Pancreas (tissue), 10 donors: ENCODE measurements at regions not wholly inside any gene's neighbourhood (a gene's known extent, or its start where the extent isn't known, plus 50 kb on each side); places are given as distances from the start of the nearest gene placed in this dataset.

Source experiments
- ATAC-seq, 4 donors: fragments of 200-7000 bp; cut with Tn5 transposase; one replicate each; pipeline versions ENCODE4 v1.8.0 to v1.9.1; 2020; ENCODE audit warnings: mild to moderate bottlenecking in 4 of 4, moderate library complexity in 4 of 4
- DNase-seq, 6 donors: peaks; one replicate each; pipeline ENCODE4 v3.0.0-alpha.2; 2020
- FAIRE-seq: peaks from 2 replicates; lab custom pipeline; 2012; peaks lifted over from hg19 to GRCh38; lab: Jason Lieb, UNC
- H3K27ac ChIP-seq, 4 donors: fragments of 200-600 bp; sonication (generic); 1 replicate in 3 of 4; 2 replicates in 1 of 4; pipeline versions ENCODE4 v1.5.0 to v1.8.0; 2020
- H3K27me3 ChIP-seq, 4 donors: fragments of 200-600 bp; one replicate each; pipeline ENCODE4 v1.8.0; 2021
- H3K36me3 ChIP-seq, 3 donors: fragments of 200-600 bp; sonication (generic) in 1 of 3; one replicate each; pipeline versions ENCODE4 v1.5.0 to v1.8.0; 2020 to 2021
- H3K4me1 ChIP-seq, 3 donors: fragments of 200-600 bp; one replicate each; pipeline ENCODE4 v1.8.0; 2021
- H3K4me3 ChIP-seq, 4 donors: fragments of 200-600 bp; sonication (generic) in 2 of 4; one replicate each; pipeline versions ENCODE4 v1.5.0 to v1.8.0; 2020 to 2021
- H3K9me3 ChIP-seq, 4 donors: fragments of 200-600 bp; one replicate each; pipeline ENCODE4 v1.8.0; 2021
- CTCF ChIP-seq, 4 donors: fragments of 200-600 bp; sonication (generic) in 3 of 4; IDR thresholded peaks; one replicate each; pipeline versions ENCODE4 v1.5.0 to v1.8.0; 2021; ENCODE audit warnings: antibody characterized with exemption in 4 of 4
- WGBS, 2 donors: extraction: QIAGEN DNeasy Blood & Tissue Kit; methylation state at CpG; one replicate each; pipeline ENCODE4 v1.1.7; 2013; 5-methylcytosine and 5-hydroxymethylcytosine counted together
- intact Hi-C, 3 donors: fragments of 100-400 bp; cut with DNase I; formaldehyde crosslinking; loops; one replicate each; pipeline versions ENCODE4 v1.11.1 to v1.14.2; 2022
- donor health status: healthy with polysubstance abuse.
- donor health status: DM: no; HTN: no; CAD: no; lungs with moderate emphysema.
- donor health status: DM: no; HTN: no; CAD: no.
- donor health status: control.
- donor health status: control.
- donor health status: Bipolar disorder and iron deficiency.
- donor health status: DM: yes; HTN: yes; CAD: no.
- donor health status: DM: no; HTN: no; CAD: no.
- donor health status: DM: no; HTN: no; CAD: no.
- donor health status: DM: yes; HTN: yes; CAD: no.

- intact Hi-C loops, result no loop called here
- ATAC-seq (no peak), DNase-seq (no peak), FAIRE-seq (no peak)
- Histone ChIP-seq H3K9me3 (no peaks in the 10 kb centered on the region), H3K36me3 (no peaks in the 10 kb centered on the region), H3K27me3 (no peaks in the 10 kb centered on the region), H3K4me1 (no peaks in the 10 kb centered on the region), H3K27ac (no peak overlapping the region), H3K4me3 (no peak overlapping the region)
- TF ChIP-seq CTCF (IDR thresholded peaks at IDR 0.05), result no peak
Observed at GRCh38 chr9:31637861-31638260, 746.6 kb upstream of the ACO1 start.

DNA sequence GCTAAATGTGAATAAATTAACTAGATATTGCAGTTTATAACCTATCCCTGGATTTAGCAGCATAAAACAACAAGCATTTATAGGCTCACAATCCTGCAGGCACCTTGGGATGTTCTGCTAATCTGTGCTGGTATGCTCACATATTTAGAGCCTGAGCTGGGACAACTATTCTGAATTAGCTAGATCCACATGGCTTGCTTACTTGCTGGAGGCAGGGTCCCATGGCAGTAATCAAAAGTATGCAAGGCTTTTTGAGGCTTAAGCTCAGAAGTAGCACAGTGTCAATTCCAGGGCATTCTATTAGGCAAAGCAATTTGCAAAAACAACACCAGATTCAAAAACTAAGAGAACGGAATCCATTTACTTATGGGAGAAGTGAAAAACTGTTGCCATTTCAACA lies 745.0 kb upstream of the ACO1 start:
- WGBS, 2 donors, result 69 to 77% methylated on average over 1 of the region's 1 CpG
- no peak overlapping the region for H3K27ac ChIP-seq
- no peaks in the 10 kb centered on the region for H3K4me1 ChIP-seq
- H3K9me3 ChIP-seq, result no peaks in the 10 kb centered on the region
- H3K36me3 ChIP-seq, result no peaks in the 10 kb centered on the region
- DNase-seq, result no peak
- no peak for FAIRE-seq
- intact Hi-C loops, result no loop called here
- H3K4me3 ChIP-seq, result no peak overlapping the region
- H3K27me3 ChIP-seq, result no peaks in the 10 kb centered on the region
- ATAC-seq, result no peak
- TF ChIP-seq CTCF (IDR thresholded peaks at IDR 0.05), result no peak

DNA sequence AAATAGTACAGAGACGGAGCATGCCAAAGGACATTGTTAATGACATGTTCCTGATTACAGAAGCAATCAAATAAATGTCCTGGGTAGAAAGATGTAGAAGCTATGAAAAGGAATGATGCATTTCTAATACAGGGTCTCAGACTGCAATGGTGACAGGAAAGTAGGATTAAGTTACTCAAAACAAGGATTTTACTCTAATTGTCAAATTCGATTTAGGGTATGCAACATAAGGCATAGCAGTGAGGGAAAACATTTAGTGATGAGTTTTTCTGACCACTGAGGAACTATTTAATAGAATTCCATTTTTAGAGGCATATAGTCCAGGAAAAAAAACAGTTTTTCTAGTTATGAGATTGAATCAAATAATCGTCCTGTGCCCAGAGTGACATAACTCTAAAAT lies 715.1 kb upstream of the ACO1 start:
- Histone ChIP-seq H3K27ac (no peak overlapping the region), H3K36me3 (no peaks in the 10 kb centered on the region), H3K4me1 (no peaks in the 10 kb centered on the region), H3K9me3 (no peaks in the 10 kb centered on the region), H3K27me3 (no peaks in the 10 kb centered on the region), H3K4me3 (no peak overlapping the region)
- WGBS, 2 donors, result 37 to 47% methylated on average over 3 of the region's 3 CpGs
- TF ChIP-seq CTCF (IDR thresholded peaks at IDR 0.05), result no peak
- DNase-seq (no peak), FAIRE-seq (no peak), ATAC-seq (no peak)
- intact Hi-C loops, result no loop called here

DNA sequence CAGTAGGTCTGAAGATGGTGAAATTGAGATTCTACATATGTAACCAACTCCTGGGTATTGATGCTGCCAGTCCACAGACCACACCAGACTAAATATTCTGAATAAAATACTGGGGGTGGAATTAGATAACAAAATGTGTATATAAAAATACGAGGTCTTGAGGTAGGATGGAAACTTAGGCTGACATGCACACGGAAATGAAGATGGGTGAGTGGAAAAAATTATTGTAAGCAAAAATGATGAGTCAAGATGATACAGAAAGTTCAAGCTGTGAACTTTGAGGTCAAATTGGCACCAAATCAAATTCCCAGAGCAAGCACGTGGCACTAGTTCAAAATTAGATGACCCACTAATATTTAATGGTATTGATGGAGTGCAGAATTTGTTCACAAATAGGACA lies 713.4 kb upstream of the ACO1 start:
- Histone ChIP-seq H3K36me3 (no peaks in the 10 kb centered on the region), H3K9me3 (no peaks in the 10 kb centered on the region), H3K4me1 (no peaks in the 10 kb centered on the region), H3K4me3 (no peak overlapping the region), H3K27ac (no peak overlapping the region), H3K27me3 (no peaks in the 10 kb centered on the region)
- no peak for TF ChIP-seq CTCF (IDR thresholded peaks at IDR 0.05)
- DNase-seq (no peak), ATAC-seq (no peak), FAIRE-seq (no peak)
- intact Hi-C loops, result no loop called here
- WGBS, 2 donors, result 46 to 69% methylated on average over 3 of the region's 3 CpGs

DNA sequence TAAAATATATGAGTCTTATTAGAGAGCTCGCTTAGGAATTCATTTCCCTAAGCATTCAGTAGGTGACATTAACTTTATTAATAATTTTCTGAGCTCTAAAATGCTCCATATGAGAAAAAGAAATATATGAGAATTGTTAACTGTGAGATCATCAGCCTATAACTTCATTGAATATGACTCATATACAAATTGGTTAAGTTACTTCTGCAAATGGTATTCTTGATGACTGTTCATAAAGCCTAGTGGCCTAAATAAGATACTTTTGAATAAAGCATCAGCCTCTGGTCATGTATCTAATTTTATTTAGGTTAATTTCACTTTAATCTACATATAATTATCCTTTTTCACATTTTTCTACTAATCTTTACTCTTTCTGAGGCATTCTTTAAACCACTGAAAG lies 710.2 kb upstream of the ACO1 start:
- no peak for TF ChIP-seq CTCF (IDR thresholded peaks at IDR 0.05)
- Histone ChIP-seq H3K4me3 (no peak overlapping the region), H3K9me3 (no peaks in the 10 kb centered on the region), H3K36me3 (no peaks in the 10 kb centered on the region), H3K27ac (no peak overlapping the region), H3K4me1 (no peaks in the 10 kb centered on the region), H3K27me3 (no peaks in the 10 kb centered on the region)
- 83 to 86% methylated on average over 1 of the region's 1 CpG for WGBS, 2 donors
- intact Hi-C loops, result no loop called here
- FAIRE-seq (no peak), DNase-seq (no peak), ATAC-seq (no peak)
